ENCODE measurements at regions not wholly inside any gene's neighbourhood (a gene's known extent, or its start where the extent isn't known, plus 50 kb on each side); places are given as distances from the start of the nearest gene placed in this dataset.
"Not testable (repeated sequence)": the region's sequence is repeated elsewhere in the genome, so short reads cannot be mapped to it uniquely, and the experiment has no call there.

DNA sequence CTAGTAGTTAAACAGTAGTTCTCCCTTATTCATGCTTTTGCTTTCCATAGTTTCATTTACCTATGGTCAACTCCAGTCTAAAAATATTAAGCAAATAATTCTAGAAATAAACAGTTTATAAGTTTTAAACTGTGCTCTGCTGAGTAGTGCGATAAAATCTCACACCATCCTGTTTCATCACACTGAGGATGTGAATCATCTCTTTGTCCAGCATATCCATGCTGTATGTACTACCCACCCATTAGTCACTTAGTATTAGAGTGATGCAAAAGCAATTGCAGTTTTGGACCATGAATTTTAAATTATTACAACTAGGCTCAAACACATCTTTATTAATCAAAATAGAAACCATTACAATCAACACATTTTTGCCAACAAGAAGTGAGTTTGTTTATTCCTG, 187.4 kb downstream of the TEX13C start:
- DNase-seq: no peak

- no peak for DNase-seq
Observed at GRCh38 chrX:125520029-125520428, 200.4 kb downstream of the TEX13C start.

DNA sequence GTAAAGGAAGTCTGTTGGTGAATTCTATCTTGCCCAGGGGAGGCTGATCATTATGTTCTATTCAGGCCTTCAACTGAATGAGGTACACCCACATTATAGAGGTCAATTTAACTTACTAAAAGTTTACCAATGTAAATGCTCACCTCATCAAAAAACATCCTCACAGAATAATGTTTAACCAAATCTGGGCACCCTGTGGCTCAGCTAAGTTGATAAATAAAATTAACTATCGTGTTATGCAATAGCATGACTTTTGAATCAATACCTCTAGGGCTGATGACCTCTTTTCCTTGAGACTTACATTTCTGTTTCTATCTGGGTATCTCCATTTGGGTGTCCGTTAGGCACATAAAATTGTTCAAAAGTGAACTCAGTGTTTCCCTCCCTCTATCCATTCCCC, 203.1 kb downstream of the TEX13C start:
- no peak for DNase-seq

DNA sequence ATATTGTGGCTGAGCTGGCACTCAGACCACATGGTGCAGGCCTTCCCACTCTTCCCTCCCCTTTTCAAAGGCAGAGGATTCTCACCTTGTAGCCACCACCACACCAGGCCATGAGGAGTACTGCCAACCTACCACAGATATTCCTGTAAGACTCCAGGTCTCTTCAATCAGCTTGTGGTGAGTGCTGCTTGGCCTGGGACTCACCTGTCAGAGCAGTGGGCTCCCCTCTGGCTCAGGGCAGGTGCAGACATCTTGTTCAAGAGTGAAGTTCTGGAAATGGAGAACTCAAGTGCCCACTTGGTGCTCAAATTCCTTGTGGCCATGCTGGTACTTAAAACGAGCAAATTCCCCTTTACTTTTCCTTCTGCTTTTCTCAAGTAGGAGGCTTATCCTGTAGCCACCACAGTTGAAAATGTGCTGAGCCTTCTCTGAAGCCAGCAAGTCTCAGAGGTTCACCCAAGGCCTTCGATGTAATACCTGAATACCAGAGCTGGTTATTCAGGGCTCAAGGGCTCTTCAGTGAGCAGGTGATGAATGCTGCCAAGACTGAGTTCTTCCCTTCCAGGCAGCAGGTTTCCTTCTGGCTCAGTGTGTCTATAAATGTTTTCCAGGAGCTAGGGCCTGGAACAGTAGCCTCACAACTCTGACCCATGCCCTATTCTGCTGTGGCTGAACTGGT, 212.9 kb downstream of the TEX13C start:
- peak; percentile 9 for DNase-seq

GRCh38 chrX:125533352-125533751, 213.7 kb downstream of the TEX13C start:
- no peak for DNase-seq

GRCh38 chrX:125544031-125544660, 224.5 kb downstream of the TEX13C start:
- no peak for DNase-seq

DNA sequence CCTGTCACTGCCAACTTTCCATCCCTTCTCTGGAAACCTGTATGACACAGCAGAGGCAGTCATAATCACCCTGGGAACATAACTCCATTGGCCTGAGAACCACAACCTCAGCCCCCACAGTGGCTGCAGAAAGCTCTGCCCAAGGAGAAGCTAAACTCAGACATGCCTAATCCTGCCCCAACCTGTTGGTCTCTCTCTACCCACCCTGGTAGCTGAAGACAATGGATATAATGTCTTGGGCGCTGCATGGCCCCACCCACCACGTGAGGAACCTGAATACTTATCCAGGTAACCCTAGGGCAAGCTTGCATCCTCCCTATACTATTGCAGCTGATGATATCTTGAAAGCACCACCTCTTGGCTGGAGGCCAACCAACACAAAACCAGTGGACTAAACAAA, 225.2 kb downstream of the TEX13C start:
- no peak for DNase-seq

DNA sequence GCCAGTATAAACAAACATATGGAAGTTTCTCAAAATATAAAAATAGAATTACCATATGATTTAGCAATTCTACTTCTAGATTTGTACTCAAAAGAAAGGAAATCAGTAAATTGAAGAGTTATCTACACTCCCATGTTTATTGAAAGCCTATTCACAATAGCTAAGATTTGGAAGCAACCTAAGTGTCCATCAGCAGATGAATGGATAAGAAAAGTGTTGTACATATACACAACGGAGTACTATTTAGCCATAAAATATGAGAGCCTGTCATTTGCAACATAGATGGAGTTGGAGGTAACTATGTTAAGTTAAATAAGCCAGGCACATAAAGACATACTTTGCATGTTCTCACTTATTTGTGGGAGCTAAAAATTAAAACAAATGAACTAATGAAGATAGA, 257.8 kb downstream of the TEX13C start:
- no peak for DNase-seq

GRCh38 chrX:125604448-125604847, 284.8 kb downstream of the TEX13C start:
- no peak for DNase-seq

DNA sequence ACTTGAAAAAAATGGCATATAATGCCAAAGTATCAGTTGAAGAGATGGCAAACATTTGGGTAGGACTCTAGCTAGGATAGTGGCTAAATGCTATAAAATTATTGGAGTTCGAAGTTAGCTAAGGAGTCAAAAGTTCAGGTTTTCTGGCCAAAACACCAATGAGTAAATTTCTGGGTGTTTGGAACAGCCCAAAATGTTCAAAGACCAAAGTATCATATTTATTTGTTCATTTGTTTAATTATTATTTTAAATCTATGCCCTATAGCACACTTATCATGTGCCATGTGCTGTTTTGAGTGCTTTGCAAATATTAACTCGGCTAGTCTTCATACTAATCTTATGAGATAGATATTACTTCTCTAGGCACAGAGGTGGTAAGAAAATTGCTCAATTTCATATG, 285.5 kb downstream of the TEX13C start:
- no peak for DNase-seq

DNA sequence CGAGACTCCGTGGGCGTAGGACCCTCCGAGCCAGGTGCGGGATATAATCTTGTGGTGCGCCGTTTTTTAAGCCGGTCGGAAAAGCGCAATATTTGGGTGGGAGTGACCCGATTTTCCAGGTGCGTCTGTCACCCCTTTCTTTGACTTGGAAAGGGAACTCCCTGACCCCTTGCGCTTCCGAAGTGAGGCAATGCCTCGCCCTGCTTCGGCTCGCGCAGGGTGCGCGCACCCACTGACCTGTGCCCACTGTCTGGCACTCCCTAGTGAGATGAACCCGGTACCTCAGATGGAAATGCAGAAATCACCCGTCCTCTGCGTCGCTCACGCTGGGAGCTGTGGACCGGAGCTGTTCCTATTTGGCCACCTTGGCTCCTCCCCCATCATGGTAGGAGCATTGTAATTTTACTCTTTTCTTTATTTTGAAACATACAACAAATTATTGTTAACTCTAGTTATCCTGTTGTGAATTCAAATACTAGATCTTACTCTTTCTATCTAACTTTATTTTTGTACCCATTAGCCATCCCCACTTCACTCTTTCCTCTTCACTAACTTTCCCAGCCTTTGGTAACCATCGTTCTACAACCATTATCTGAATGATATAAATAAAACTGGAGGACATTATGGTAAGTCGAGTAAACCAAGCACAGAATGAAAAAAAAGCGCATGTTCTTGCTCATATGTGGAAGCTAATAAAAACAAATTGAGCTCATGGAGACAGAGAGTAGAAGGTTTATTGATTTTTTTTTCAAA, 295.1 kb downstream of the TEX13C start:
- DNase-seq: not testable (repeated sequence)

DNA sequence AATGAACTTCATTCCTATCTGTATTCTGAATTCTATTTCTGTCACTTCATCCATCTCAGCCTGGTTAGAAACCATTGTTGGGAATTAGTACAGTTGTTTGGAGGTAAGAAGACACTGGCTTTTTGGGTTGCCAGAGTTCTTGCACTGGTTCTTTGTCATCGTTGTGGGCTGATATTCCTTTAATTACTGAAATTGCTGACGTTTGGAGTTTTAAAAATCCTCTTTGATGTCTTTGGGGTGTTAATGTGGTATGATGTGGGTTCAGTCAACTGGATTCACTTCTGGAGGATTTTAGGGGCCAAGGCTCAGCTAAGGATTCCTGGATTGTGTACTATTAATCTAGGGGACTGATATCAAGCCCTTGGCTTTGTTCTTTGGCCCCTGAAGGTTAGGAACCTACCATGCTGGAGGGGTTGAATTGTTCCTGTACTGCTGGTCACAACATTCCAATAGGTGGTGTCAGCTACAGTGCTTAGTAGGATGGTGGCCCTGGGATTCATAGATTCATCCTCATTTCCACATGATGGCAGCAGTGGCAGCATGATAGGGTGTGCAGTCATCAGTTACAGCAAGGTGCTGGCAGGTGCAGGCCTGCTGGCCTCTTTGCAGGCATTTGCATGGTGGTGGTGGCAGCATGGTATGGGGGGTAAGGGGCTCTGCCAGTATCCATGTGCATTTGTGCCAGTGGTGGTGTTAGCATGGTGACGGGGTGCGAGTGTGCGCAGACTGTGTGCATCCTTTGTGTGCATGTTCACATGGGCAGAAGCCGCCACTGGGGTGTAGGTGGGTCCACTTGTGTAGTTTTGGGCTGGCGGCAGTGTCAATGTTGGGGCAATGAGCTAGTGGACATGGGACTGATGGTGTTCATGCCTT, 301.3 kb downstream of the TEX13C start:
- DNase-seq: no peak

DNA sequence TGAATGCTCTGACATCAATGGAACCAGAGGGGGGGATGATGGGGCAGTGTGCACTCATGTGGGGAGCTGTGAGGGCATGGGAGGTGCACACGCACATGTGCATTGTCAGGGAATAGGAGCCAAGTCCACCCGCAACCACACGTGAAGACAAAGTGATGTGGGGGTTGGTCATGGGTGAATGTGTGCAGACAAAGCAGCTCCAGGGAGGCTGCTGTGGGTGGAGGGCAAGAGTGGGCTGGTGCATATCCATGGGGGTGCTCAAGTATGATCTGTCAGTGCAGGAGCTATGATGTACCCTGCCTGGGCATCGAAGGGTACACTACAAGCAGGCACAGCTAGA, 301.9 kb downstream of the TEX13C start:
- DNase-seq: no peak

DNA sequence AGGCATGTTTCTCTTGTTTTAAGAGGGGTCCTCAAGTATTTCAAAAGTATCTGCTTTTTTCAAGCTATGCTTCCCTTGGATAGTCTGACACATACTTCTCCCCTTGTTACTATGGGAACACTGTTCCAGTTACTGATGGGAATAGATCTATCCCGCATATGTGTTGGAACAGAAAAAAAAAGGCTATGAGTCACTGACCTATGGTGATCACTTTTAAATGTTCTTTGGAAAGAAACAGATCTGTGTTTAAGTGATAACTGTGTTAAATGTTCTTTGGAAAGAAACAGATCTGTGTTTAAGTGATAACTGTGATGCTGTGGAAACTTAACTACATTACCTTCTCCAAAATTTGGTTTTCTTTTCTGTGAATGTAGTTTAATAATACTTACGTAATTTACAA, 303.2 kb downstream of the TEX13C start:
- DNase-seq: no peak

- no peak for DNase-seq
Observed at GRCh38 chrX:125627676-125628075, 308.0 kb downstream of the TEX13C start.

GRCh38 chrX:125628435-125628834, 308.8 kb downstream of the TEX13C start:
- no peak for DNase-seq

DNA sequence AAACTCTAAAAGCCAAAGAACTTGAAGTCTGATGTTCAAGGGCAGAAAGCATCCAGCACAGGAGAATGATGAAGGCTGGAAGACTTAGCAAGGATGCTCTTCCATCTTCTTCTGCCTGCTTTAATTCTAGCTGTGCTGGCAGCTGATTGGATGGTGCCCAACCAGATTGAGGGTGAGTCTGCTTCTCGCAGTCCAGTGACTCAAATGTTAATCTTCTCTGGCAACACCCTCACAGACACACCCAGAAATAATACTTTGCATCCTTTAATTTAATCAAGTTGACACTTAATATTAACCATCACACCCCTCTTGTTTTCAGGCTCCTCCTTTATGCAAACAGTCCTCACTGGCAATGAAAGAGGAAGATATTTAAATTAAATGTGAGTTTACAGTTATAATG, 321.7 kb downstream of the TEX13C start:
- no peak for DNase-seq

DNA sequence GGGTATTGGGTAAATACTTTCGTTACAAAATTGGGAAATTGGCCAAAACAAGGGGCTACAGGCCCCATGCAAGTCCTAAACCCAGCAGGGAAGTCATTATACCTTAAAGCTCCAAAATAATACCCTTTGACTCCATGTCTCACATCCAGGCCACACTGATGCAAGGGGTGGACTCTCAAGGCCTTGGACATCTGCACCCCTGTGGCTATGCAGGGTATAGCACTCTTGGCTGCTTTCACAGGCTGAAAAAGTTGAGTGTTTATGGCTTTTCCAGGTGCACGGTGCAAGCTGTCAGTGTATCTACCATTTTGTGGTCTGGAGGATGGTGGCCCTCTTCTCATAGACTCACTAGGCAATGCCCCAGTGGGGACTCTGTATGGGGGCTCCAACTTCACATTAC, 326.5 kb downstream of the TEX13C start:
- DNase-seq: no peak

- DNase-seq: no peak
Observed at GRCh38 chrX:125651426-125651825, 331.8 kb downstream of the TEX13C start.

DNA sequence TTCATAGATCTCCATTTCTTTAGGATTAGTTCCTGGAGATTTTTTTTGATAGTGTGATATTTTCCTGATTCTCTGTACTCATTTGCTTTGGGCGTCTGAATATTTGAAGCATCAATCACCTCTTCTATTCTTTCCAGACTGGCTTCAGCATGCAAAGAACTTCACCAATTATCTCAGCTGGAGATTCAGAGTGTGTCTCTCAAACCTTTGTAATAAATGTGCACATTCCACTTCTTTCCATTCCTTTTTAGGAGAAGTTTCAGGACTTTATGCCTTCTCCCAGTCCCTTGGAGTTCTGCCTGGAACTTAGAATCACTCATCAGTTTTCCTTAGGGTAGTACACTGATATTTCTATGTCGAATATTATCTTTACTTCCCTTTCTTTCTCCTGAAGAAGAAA, 334.8 kb downstream of the TEX13C start:
- no peak for DNase-seq

GRCh38 chrX:125673758-125674157, 354.1 kb downstream of the TEX13C start:
- DNase-seq: no peak

DNA sequence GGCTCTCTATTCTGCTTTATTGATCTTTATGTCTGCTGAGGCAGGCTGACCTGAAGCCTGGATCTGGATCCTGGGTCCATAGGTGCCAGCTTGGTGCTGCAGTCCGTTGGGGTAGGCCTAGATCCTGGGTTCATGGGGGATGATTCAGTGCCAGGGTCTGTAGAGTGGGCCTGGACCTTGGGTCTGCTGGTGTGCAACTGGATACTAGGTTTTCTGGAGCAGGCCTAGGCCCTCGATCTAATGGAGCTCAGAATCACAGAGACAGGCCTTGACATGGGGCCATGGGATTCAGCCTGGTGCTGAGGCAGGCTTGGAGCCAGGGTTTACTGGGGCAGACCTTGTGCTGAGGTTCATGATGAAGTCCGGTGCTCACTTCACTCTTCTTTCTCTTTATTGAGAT, 358.6 kb downstream of the TEX13C start:
- no peak for DNase-seq

DNA sequence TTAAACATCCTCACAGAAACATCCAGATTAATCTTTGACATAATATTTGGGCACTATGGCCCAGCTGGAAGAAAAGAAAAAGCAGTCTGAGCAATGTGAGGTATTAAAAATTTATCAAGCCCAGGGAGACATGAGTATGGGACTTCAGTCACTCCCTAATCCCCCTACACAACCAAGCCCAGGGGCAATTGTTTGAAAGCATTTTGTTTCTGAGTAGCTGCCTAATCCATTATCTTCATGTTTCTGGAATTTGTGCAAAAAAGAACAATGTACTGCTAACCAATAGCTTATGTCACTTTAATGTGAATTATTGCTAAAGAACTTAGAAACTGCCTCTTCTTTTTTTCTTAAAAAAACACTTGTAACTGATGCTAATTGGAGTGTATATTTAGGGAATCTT, 360.7 kb downstream of the TEX13C start:
- DNase-seq: no peak

All from NCI-H2029 treated with DMSO at 0.1 percent for 48 hours (cell line).